GM12875 (cell line): ENCODE measurements at regions not wholly inside any gene's neighbourhood (a gene's known extent, or its start where the extent isn't known, plus 50 kb on each side); places are given as distances from the start of the nearest gene placed in this dataset.
"Not testable (repeated sequence)": the region's sequence is repeated elsewhere in the genome, so short reads cannot be mapped to it uniquely, and the experiment has no call there.

Experiments
- H3K4me3 ChIP-seq: one replicate; pipeline ENCODE4 v1.5.1; 2011; ENCODE audit warnings: low read depth, low read length, control low read depth
- CTCF ChIP-seq: IDR thresholded peaks from 2 replicates; pipeline ENCODE4 v1.5.1; 2011; ENCODE audit warnings: low read depth, mild to moderate bottlenecking, control low read depth, inconsistent platforms, low read length, moderate library complexity, borderline replicate concordance; ENCODE audit not compliant: insufficient read depth

- no peak overlapping the region for H3K4me3 ChIP-seq
- TF ChIP-seq CTCF: no peak
Measured at GRCh38 chr14:56064513-56064912, 53.7 kb upstream of the PELI2 start.

GRCh38 chr14:56065199-56065598, 53.0 kb upstream of the PELI2 start:
- not testable (repeated sequence) for H3K4me3 ChIP-seq

- H3K4me3 ChIP-seq: no peak overlapping the region
- no peak for TF ChIP-seq CTCF
Measured at GRCh38 chr14:56065621-56066290, 52.5 kb upstream of the PELI2 start.
